Muscle of leg (tissue), 3 donors: ENCODE measurements at regions not wholly inside any gene's neighbourhood (a gene's known extent, or its start where the extent isn't known, plus 50 kb on each side); places are given as distances from the start of the nearest gene placed in this dataset.

Source experiments
- DNase-seq: peaks from one replicate; pipeline ENCODE4 v3.0.0; 2013
- H3K27ac ChIP-seq: one replicate; pipeline ENCODE4 v1.5.1; 2013; ENCODE audit warnings: mild to moderate bottlenecking, low read length, control low read depth
- H3K27me3 ChIP-seq: one replicate; pipeline ENCODE4 v1.6.1; 2013; ENCODE audit warnings: low read length; ENCODE audit not compliant: control insufficient read depth, insufficient read depth
- H3K36me3 ChIP-seq: one replicate; pipeline ENCODE4 v1.6.1; 2013; ENCODE audit warnings: low read length; ENCODE audit not compliant: control insufficient read depth, insufficient read depth
- H3K4me1 ChIP-seq: one replicate; pipeline ENCODE4 v1.6.1; 2013; ENCODE audit warnings: low read length; ENCODE audit not compliant: control insufficient read depth, insufficient read depth
- H3K4me3 ChIP-seq: one replicate; pipeline ENCODE4 v1.5.1; 2013; ENCODE audit warnings: low read length, control low read depth
- H3K9me3 ChIP-seq: replicated peaks from 2 replicates; pipeline ENCODE4 v1.6.1; 2013; ENCODE audit warnings: low read depth, low read length; ENCODE audit not compliant: control insufficient read depth
- WGBS: methylation state at CpG from one replicate; pipeline ENCODE4 v1.1.5; 2013; ENCODE audit warnings: missing lambda C conversion rate; ENCODE audit not compliant: insufficient coverage; 5-methylcytosine and 5-hydroxymethylcytosine counted together

DNA sequence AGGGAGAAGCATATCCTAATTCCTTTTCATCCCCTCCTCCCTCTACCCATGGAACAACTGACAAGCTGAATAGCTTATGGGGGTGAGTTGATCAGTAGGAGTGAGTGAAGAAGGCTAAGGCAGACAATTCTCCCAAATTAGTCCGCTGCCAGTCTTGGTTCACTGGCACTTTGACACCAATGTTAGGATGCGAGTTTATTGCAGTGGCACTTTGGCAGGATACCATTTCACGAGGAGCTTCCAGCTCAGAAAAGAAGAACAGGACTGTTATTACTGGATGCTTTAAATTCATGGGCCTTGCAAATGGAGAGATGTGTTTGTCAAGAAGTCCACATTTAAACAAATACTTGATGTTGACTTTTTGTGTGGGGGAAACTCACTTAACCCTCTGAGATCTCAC lies 427.6 kb downstream of the NR2F1-AS1 start:
- no peaks in the 10 kb centered on the region for H3K9me3 ChIP-seq
- no peak overlapping the region for H3K4me3 ChIP-seq
- 86% methylated on average over 3 of the region's 3 CpGs for WGBS
- no peaks in the 10 kb centered on the region for H3K27me3 ChIP-seq
- H3K4me1 ChIP-seq = peaks cover 2% of the 10 kb centered on the region
- H3K27ac ChIP-seq = no peak overlapping the region
- no peaks in the 10 kb centered on the region for H3K36me3 ChIP-seq
- no peak for DNase-seq

GRCh38 chr5:93151896-93152295 lies 429.1 kb downstream of the NR2F1-AS1 start:
- no peaks in the 10 kb centered on the region for H3K36me3 ChIP-seq
- H3K27me3 ChIP-seq = no peaks in the 10 kb centered on the region
- no peak for DNase-seq
- no CpG with 5 or more reads among the region's 5 CpGs for WGBS
- peaks cover 2% of the 10 kb centered on the region for H3K4me1 ChIP-seq
- H3K4me3 ChIP-seq = no peak overlapping the region
- no peak overlapping the region for H3K27ac ChIP-seq
- no peaks in the 10 kb centered on the region for H3K9me3 ChIP-seq

- Histone ChIP-seq H3K27me3 (no peaks in the 10 kb centered on the region), H3K27ac (no peak overlapping the region), H3K9me3 (no peaks in the 10 kb centered on the region), H3K36me3 (no peaks in the 10 kb centered on the region), H3K4me3 (no peak overlapping the region), H3K4me1 (peaks cover 2% of the 10 kb centered on the region)
- peak; percentile 28 for DNase-seq
These were observed 429.9 kb downstream of the NR2F1-AS1 start for GRCh38 chr5:93151121-93151520.

DNA sequence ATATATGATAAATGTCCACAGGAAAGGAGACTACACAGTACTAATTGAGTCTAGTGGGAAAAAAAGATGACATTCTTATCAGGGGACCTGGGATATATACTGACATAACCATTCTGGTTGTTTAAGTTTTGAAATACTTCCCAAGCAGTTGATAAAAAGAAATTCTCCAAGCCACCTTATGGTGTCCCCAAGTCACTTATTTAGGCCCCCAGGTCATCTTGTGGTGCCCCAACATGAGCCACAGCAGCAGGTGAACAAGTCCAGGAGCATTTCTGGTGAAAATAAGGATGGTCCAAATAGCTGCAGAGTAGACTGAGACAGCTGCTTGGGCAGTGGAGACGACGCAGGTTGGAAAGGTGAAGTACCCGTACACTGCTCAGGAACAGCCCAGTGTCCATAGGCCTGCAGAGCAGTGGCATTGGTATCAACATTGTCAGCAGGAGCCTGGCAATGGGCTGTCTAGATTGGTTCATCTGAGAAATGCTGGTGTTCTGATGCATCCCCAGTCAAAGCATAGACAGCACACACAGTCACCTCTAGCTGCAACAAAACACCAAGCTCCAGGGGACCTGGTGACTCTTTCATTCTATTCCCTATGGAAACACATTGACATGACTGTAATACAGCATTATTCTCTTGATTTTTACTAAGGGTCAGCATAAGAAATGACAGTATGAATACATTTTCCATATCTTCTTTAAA lies 430.6 kb downstream of the NR2F1-AS1 start:
- Histone ChIP-seq H3K4me1 (peaks cover 2% of the 10 kb centered on the region), H3K27me3 (no peaks in the 10 kb centered on the region), H3K36me3 (no peaks in the 10 kb centered on the region), H3K27ac (no peak overlapping the region), H3K9me3 (no peaks in the 10 kb centered on the region), H3K4me3 (no peak overlapping the region)
- 87% methylated on average over 3 of the region's 3 CpGs for WGBS
- no peak for DNase-seq

- no CpG with 5 or more reads among the region's 2 CpGs for WGBS
- Histone ChIP-seq H3K4me3 (no peak overlapping the region), H3K27ac (no peak overlapping the region), H3K27me3 (no peaks in the 10 kb centered on the region), H3K4me1 (peaks cover 2% of the 10 kb centered on the region), H3K36me3 (no peaks in the 10 kb centered on the region), H3K9me3 (no peaks in the 10 kb centered on the region)
- DNase-seq = no peak
These were observed 435.3 kb downstream of the NR2F1-AS1 start for GRCh38 chr5:93145767-93146166.

GRCh38 chr5:93145019-93145418 lies 436.0 kb downstream of the NR2F1-AS1 start:
- no peaks in the 10 kb centered on the region for H3K4me1 ChIP-seq
- H3K27me3 ChIP-seq = no peaks in the 10 kb centered on the region
- no peak for DNase-seq
- H3K4me3 ChIP-seq = no peak overlapping the region
- WGBS = 96% methylated on average over 19 of the region's 19 CpGs
- no peak overlapping the region for H3K27ac ChIP-seq
- H3K36me3 ChIP-seq = no peaks in the 10 kb centered on the region
- no peaks in the 10 kb centered on the region for H3K9me3 ChIP-seq

GRCh38 chr5:93141969-93142368 lies 439.1 kb downstream of the NR2F1-AS1 start:
- Histone ChIP-seq H3K9me3 (no peaks in the 10 kb centered on the region), H3K4me3 (no peak overlapping the region), H3K4me1 (no peaks in the 10 kb centered on the region), H3K36me3 (no peaks in the 10 kb centered on the region), H3K27me3 (no peaks in the 10 kb centered on the region), H3K27ac (no peak overlapping the region)
- no CpG with 5 or more reads among the region's 2 CpGs for WGBS
- no peak for DNase-seq

DNA sequence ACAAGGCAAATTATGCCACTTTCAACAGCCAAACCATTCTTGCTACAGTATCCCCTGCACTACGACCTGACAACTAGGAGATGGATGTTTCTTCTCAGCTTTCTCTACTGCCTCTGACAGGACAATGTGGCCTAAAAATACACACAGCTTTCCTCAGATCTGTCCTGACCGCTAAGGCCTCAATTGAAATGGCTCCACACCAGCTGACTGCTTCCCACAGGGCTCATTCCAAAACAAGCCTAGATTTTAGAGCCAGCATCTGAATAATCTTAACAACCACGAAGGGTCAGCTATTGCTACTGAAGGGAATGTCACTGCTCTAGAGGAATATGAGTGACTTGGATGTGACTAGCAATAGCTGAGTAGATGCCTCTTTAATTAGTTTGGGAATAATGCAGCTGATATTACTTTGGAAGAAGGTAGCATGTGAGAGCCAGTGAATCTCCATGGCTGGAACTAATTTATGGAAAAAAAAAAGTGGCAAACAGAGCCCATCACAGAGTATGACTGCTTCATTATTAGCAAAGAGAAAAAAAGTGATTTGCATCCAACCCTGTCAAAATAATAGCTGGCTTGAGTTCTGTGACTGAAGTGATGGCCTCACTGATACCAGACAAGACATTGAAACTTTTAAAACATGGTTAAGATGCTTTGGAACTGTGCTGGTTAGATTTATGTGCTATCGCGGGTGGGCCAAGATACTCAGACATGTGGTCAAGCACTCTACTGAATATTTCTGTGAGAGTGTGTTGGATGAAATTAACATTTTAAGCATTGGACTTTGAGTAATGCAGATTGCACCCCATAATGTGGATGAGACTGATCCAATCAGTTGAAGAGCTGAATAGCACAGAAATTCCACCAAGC lies 450.2 kb downstream of the NR2F1-AS1 start:
- no peaks in the 10 kb centered on the region for H3K36me3 ChIP-seq
- H3K27ac ChIP-seq = peak overlapping the region; percentile 2
- peaks cover 4% of the 10 kb centered on the region for H3K4me1 ChIP-seq
- H3K4me3 ChIP-seq = no peak overlapping the region
- no peaks in the 10 kb centered on the region for H3K27me3 ChIP-seq
- 48% methylated on average over 4 of the region's 5 CpGs for WGBS
- peak; percentile 89 for DNase-seq
- no peaks in the 10 kb centered on the region for H3K9me3 ChIP-seq

DNA sequence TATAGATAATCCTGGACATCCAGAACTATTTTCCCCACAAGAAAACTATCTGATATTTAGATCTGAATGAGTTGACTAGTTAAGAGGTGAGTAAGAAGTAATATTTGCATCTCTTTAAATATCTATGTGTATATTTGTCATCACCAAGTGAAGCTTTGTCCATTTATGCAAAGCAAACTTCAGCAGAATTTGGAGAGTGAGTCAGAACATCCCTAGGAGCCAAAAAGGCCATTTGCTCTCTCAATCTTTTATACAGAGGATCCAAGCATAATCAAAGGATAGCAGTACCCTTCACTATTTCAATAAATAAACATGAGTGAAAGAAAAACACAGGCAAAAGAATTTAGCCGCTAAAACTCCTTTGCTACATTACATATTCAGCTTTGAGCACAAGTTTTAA lies 454.4 kb downstream of the NR2F1-AS1 start:
- Histone ChIP-seq H3K27ac (no peak overlapping the region), H3K27me3 (no peaks in the 10 kb centered on the region), H3K36me3 (no peaks in the 10 kb centered on the region), H3K9me3 (no peaks in the 10 kb centered on the region), H3K4me3 (no peak overlapping the region), H3K4me1 (peaks cover 4% of the 10 kb centered on the region)
- no peak for DNase-seq
- no CpG with 5 or more reads among the region's 1 CpG for WGBS

GRCh38 chr5:93123127-93123526 lies 457.9 kb downstream of the NR2F1-AS1 start:
- no peak for DNase-seq

More at GRCh38 chr5:93123127-93123526, 457.9 kb downstream of the NR2F1-AS1 start:
- Histone ChIP-seq H3K27ac (no peak overlapping the region), H3K36me3 (no peaks in the 10 kb centered on the region), H3K9me3 (no peaks in the 10 kb centered on the region), H3K4me3 (no peak overlapping the region), H3K27me3 (no peaks in the 10 kb centered on the region), H3K4me1 (no peaks in the 10 kb centered on the region)
